Esophagus muscularis mucosa (tissue), 4 donors: ENCODE measurements at regions not wholly inside any gene's neighbourhood (a gene's known extent, or its start where the extent isn't known, plus 50 kb on each side); places are given as distances from the start of the nearest gene placed in this dataset.
"Not testable (repeated sequence)": the region's sequence is repeated elsewhere in the genome, so short reads cannot be mapped to it uniquely, and the experiment has no call there.

ENCODE experiments used
- DNase-seq: peaks from one replicate; pipeline ENCODE4 v3.0.0-alpha.2; 2017; ENCODE audit errors: extremely low spot score
- H3K27ac ChIP-seq, 4 donors: fragments of 200-600 bp; sonication (generic); replicated peaks in 1 of 4; 1 replicate in 3 of 4; 2 replicates in 1 of 4; pipeline ENCODE4 v1.5.1; 2016 to 2019; ENCODE audit warnings: mild to moderate bottlenecking in 1 of 4
- H3K27me3 ChIP-seq, 4 donors: fragments of 200-600 bp; sonication (generic); one replicate each; pipeline versions ENCODE4 v1.5.1 to v1.6.0; 2016 to 2019
- H3K36me3 ChIP-seq, 4 donors: fragments of 200-600 bp; sonication (generic); one replicate each; pipeline ENCODE4 v1.5.1; 2016 to 2019
- H3K4me1 ChIP-seq, 4 donors: fragments of 200-600 bp; sonication (generic); one replicate each; pipeline ENCODE4 v1.5.1; 2016 to 2019
- H3K4me3 ChIP-seq, 4 donors: fragments of 200-600 bp; sonication (generic); 1 replicate in 2 of 4; 2 replicates in 2 of 4; pipeline ENCODE4 v1.5.1; 2016 to 2019; ENCODE audit warnings: mild to moderate bottlenecking in 4 of 4, moderate library complexity in 1 of 4
- H3K9me3 ChIP-seq, 4 donors: fragments of 200-600 bp; sonication (generic); 1 replicate in 3 of 4; 2 replicates in 1 of 4; pipeline ENCODE4 v1.5.1; 2016 to 2019
- WGBS: methylation state at CpG from one replicate; pipeline ENCODE4 v1.1.5; 2018; 5-methylcytosine and 5-hydroxymethylcytosine counted together
- intact Hi-C: fragments of 100-400 bp; cut with DNase I; formaldehyde crosslinking; loops from one replicate; pipeline ENCODE4 v1.15.1; 2023

DNA sequence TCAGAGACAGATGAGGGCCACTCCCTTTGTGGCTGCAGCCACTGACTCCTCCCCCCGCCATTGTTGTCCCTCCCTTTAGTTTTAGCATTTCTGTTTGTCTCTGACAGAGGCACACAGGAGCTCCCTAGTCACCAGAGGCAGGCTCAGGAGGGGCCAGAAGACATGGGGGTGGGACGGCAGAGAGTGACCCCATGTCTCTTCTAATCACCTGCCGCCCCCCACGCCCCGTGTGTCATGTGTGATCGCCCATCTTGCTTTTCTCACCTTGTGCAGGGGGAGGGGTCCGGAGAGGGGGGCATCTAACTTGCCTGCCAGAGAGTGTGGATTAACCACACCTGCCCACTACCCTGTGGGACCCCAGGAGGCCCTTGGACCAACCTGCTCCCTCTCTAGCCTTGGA is 246.7 kb upstream of the TP53TG3C start:
- not testable (repeated sequence) for H3K27me3 ChIP-seq, H3K27ac ChIP-seq

DNA sequence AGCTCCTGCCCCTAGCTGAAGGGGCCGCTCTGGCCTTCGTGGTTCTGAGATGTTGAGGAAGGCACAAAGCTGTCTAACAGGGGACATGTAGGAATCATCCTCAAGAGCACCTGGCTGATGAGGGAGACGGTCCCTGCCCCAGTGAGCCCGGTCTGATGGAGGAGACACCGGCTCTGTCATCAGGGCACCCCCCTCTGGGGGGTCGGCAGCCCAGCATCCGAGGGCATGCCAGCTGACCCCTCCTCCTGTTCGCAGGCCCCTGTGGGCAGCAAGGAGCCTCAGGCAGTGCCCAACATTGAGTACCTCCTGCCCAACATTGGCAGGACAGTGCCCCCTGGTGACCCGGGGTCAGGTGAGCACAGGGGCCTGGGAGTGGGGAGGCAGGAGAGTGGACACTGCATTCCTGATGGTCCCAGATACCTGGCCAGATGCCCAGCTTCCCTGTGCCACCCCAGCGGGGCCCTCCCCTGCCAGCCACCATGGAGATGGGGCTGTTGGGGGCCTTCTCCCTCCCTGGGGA is 247.9 kb upstream of the TP53TG3C start:
- H3K36me3 ChIP-seq, intact Hi-C loops, H3K27ac ChIP-seq, H3K4me1 ChIP-seq, H3K4me3 ChIP-seq, DNase-seq, H3K27me3 ChIP-seq: not testable (repeated sequence)
- WGBS: no CpG with 5 or more reads among the region's 10 CpGs
- peaks cover 0 to 11% (median 2%) of the 10 kb centered on the region in 4 donors for H3K9me3 ChIP-seq

More for the DNA sequence above, 246.7 kb upstream of the TP53TG3C start:
- intact Hi-C loops, H3K4me1 ChIP-seq, H3K4me3 ChIP-seq, H3K36me3 ChIP-seq, DNase-seq: not testable (repeated sequence)
- no CpG with 5 or more reads among the region's 7 CpGs for WGBS
- H3K9me3 ChIP-seq: peaks cover 0 to 11% (median 2%) of the 10 kb centered on the region in 4 donors

DNA sequence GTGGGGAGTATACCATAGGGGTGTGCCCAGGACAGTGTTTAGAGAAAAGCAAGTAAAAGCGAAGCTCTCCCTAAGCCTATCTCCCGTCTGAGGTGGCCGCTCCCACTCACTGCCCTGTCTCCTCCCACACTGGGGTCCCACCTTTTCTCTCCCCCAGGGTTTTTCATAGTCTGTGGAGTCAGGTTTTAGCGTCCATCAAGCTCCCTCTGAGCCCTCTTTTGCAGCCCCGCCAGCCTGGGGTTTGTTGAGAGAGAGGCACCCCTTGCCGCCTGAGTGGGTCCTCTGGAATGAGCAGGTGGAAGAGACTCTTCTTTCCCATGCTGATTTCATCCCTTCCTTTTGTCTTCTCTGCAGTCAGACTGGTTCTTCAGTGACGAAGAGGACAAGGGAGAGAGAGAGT is 248.7 kb upstream of the TP53TG3C start:
- H3K4me1 ChIP-seq, H3K27me3 ChIP-seq, H3K36me3 ChIP-seq, intact Hi-C loops, DNase-seq, H3K27ac ChIP-seq, H3K4me3 ChIP-seq: not testable (repeated sequence)
- WGBS: 90% methylated on average over 4 of the region's 7 CpGs
- peaks cover 0 to 11% (median 2%) of the 10 kb centered on the region in 4 donors for H3K9me3 ChIP-seq

DNA sequence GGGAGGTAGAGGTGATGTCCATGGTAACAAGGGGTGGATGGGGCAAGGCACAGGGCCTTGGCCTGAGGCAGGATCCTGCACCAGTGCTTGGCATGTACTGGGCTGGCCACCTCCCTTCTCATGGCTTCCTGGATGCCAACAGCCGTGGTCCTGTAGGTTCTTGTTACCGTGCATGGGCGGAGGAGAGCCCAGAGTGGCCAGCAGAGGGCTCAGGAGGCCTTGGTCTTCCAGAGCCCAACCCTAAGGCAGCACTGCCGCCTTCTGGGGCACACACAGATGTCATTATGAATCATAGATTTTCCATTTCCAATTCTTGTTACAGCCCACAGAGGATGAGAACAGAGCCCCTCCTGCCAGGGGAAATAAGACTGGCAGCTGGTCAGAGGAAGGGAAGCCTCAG is 254.2 kb upstream of the TP53TG3C start:
- H3K9me3 ChIP-seq, H3K4me3 ChIP-seq, H3K27me3 ChIP-seq, intact Hi-C loops, H3K36me3 ChIP-seq, H3K27ac ChIP-seq, DNase-seq, H3K4me1 ChIP-seq: not testable (repeated sequence)
- WGBS: no CpG with 5 or more reads among the region's 4 CpGs

DNA sequence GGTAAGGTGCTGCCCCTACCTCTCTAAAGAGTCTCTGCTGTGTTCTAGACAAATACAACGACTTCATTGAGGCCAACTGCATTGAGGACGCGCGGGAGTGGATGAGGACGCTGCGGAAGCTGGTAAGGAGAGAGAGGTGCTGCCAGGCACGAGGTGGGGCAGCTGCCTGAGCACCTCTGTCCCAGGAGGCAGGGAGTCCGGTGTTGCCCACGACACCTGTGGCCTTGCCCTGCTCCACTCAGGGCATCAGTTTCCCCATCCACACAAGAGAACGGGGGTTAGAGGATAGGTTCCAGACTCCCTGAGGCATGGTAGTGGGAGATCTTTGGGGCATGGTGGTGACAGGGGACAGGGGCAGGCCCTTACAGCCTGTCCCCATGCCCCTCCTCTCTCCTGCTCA is 256.1 kb upstream of the TP53TG3C start:
- H3K9me3 ChIP-seq, intact Hi-C loops, H3K36me3 ChIP-seq, H3K27me3 ChIP-seq, H3K4me1 ChIP-seq, H3K4me3 ChIP-seq, H3K27ac ChIP-seq, DNase-seq: not testable (repeated sequence)
- WGBS: no CpG with 5 or more reads among the region's 10 CpGs

DNA sequence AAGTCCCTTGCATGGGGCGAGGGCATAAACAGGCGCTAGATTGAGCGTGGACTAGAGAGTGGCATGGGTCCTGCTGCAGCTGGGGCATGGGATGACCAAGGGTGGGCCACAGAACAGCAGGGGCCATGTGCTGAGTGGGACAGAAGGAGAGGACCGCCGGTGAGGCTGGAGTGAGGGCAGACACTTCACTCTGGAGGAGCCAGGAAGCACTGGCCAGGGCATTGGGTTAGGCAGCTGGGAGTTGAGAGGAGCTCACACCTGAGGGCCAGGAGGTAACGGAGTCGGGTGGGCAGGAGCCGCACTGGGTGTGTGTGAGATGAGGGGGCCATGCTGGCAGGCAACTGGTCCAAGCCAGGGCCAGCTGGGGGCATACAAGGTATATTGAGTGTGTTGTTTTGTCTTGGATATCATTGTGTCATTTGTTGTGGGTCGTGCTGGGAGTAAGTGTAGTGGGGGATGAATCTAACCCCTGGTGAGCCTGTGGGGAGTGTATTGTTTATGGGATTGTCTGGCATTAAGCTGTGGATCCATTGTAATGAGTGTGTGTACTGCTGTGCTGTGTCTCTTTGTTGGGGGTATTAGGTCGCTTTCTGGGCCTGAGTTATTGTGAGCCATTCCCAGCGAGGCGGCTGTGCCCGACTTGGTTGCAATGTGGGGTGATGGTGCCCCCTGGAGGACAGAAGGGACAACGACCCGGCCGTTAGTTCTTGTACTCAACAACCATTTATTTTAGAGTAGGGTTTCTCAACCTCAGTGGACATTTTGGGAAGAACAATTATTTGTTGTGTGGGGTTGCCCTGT is 256.5 kb upstream of the TP53TG3 start:
- H3K27ac ChIP-seq, H3K4me3 ChIP-seq, DNase-seq, H3K36me3 ChIP-seq, H3K4me1 ChIP-seq, H3K9me3 ChIP-seq, H3K27me3 ChIP-seq, intact Hi-C loops: not testable (repeated sequence)
- 65% methylated on average over 16 of the region's 16 CpGs for WGBS

DNA sequence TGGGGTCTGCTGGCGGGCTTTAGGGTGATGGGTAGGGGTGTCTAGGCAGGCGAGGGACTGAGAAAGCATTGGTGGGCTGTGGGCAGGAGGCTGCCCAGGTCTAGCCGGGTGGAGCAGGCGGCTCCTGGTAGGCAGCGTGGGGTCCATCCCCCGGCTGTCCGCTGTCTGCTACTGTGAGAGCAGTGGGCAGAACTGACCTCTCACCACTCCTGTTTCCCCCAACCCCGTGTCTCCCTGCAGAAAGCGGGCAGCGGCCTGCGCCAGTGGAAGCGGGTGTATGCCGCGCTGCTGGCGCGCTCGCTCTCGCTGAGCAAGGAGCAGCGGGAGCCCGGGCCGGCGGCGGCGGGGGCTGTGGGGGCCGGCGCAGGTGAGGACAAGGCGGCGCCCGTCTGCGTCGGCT is 249.2 kb upstream of the TP53TG3 start:
- WGBS: no CpG with 5 or more reads among the region's 31 CpGs
- H3K27me3 ChIP-seq, DNase-seq, H3K9me3 ChIP-seq, H3K4me3 ChIP-seq, H3K4me1 ChIP-seq, intact Hi-C loops, H3K36me3 ChIP-seq, H3K27ac ChIP-seq: not testable (repeated sequence)

DNA sequence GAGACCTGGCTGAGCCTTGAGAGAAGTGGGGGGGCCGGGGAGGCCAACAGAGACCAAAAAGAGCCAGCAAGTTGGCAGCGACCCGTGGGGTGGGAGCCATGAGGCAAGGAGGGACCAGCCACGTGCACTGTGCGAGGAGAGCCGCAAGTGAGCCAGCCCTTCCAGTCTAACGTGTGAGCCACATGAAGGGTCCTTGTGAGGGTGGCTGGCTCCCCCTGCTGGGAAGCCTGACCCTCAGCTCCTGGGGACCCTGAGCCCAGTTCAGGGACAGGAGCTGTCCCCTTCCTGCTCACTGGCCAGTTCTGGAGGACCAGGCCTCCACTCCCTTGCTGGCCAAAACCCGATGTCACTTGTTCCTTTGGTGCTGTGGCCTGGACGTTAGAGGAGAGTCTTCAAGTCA is 246.6 kb upstream of the TP53TG3 start:
- DNase-seq, H3K27me3 ChIP-seq, H3K9me3 ChIP-seq, H3K27ac ChIP-seq, intact Hi-C loops, H3K4me3 ChIP-seq, H3K36me3 ChIP-seq, H3K4me1 ChIP-seq: not testable (repeated sequence)
- no CpG with 5 or more reads among the region's 9 CpGs for WGBS

DNA sequence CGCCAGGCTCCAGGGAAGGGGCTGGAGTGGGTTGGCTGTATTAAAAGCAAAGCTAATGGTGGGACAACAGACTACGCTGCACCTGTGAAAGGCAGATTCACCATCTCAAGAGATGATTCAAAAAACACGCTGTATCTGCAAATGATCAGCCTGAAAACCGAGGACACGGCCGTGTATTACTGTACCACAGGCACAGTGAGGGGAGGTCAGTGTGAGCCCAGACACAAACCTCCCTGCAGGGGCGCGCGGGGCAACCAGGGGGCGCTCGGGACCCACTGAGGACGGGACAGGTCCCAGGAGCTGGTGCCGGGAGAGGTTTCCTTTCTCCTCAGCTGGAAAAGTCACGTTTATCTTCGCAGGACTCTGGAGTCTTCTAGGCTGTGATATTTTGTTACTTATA is 239.4 kb upstream of the TP53TG3 start:
- H3K9me3 ChIP-seq, H3K36me3 ChIP-seq, H3K27me3 ChIP-seq, DNase-seq, H3K4me1 ChIP-seq, intact Hi-C loops, H3K27ac ChIP-seq, H3K4me3 ChIP-seq: not testable (repeated sequence)
- 57% methylated on average over 2 of the region's 15 CpGs for WGBS

DNA sequence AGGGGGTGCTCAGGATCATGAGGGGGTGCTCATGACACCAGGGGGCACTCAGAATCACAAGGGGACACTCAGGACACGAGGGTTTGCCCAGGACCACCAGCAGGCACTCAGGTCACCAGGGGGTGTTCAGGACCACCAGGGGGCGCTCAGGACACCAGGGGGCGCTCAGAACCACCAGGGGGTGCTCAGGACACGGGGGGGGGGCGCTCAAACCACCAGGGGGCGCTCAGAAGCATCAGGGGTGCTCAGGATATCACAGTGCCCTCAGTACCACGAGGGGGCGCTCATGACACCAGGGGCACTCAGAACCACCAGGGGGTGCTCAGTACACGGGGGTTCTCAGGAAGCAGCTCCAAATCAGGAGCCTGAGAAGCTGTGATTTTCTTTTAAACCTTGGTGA is 221.8 kb upstream of the TP53TG3 start:
- peak; percentile 2 for DNase-seq
- H3K36me3 ChIP-seq, H3K27ac ChIP-seq, H3K4me1 ChIP-seq, H3K4me3 ChIP-seq, H3K27me3 ChIP-seq, intact Hi-C loops, H3K9me3 ChIP-seq: not testable (repeated sequence)
- WGBS: 33% methylated on average over 1 of the region's 9 CpGs

DNA sequence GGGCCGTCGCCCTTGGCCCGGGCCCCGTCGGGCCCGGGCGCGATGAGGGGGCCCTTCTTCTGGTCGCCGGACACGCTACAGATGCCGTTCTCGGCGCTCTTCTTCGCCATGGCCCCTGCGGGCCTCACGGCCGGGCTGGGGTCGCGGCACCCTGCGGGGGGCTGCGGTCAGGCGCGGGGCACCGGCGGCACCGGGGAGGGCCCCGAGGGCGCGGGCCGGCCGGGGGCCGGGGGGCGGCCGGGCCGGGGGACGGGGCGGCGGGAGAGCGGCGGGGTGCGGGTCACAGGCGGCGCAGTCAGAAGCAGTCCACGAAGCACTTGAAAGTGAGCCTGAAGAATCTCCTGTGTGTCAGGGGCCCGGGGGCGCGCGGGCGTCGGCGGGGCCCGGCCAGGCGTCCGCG is 209.4 kb upstream of the TP53TG3 start:
- H3K27ac ChIP-seq, DNase-seq, H3K9me3 ChIP-seq, H3K27me3 ChIP-seq, H3K36me3 ChIP-seq, H3K4me1 ChIP-seq, intact Hi-C loops, H3K4me3 ChIP-seq: not testable (repeated sequence)
- no CpG with 5 or more reads among the region's 56 CpGs for WGBS

DNA sequence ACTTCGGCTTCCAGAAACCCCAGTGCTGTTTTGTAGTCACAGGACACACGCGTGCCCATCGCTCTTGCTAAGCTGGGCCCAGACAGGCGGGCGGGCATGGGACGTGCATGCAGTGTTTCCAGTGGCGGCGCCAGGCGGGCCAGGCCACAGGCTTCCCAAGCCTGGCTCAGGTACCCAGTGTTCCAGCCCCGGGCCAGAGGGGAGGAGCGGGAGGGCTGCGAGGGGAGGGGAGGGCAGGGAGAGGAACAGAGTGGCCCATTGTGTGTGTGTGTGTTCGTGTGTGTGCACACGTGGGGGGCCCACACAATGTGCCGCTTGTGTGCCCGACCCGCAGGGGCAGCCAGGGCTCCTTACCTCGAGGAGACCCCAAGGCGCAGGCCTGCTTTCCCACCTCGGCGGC is 208.6 kb upstream of the TP53TG3 start:
- H3K27me3 ChIP-seq, H3K4me1 ChIP-seq, H3K9me3 ChIP-seq, H3K4me3 ChIP-seq, intact Hi-C loops, H3K27ac ChIP-seq, H3K36me3 ChIP-seq: not testable (repeated sequence)
- DNase-seq: peak; percentile 34
- no CpG with 5 or more reads among the region's 22 CpGs for WGBS

DNA sequence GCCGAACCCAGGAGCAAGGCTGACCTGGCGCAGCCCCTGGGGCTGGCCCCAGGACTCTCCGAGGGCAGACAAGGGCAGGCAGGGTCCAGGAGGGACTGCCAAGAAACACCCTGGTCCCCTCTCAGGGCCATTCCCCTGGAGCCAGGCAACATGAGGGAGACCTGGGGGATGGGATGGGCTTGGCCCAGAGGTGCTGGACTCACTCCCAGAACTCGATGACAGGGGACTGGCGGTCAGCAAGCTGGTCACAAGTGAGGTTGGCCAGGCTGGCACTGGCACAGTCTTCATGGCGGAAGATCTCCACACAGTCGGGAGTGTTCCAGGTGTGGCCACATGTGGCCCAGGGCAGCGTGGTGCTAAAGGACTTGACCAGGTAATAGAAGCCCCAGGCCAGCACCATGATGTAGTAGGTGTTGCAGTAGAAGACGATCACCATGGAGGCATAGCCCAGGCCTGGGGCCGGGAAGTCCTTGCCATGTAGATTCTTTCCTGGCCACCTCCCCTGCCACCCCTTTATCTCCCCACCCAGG is 206.4 kb upstream of the TP53TG3 start:
- H3K27me3 ChIP-seq, intact Hi-C loops, H3K27ac ChIP-seq, H3K9me3 ChIP-seq, DNase-seq, H3K4me3 ChIP-seq, H3K4me1 ChIP-seq, H3K36me3 ChIP-seq: not testable (repeated sequence)
- no CpG with 5 or more reads among the region's 10 CpGs for WGBS
